OCI-LY7 (cell line): ENCODE measurements at regions not wholly inside any gene's neighbourhood (a gene's known extent, or its start where the extent isn't known, plus 50 kb on each side); places are given as distances from the start of the nearest gene placed in this dataset.

Experiments
- BruUV-seq: library from RNA; stranded (reverse); fragments of 400-500 nt; replicated peaks from 2 replicates; lab custom pipeline; 2021; lab: Mats Ljungman, UMichigan
- CTCF ChIA-PET: fragments of 300-600 bp; sonication (Branson Sonifier 250); formaldehyde crosslinking; loops from one replicate; lab custom pipeline; 2022; ENCODE audit warnings: antibody characterized with exemption; ENCODE audit not compliant: unreplicated experiment; lab: Charles Lee
- POLR2A ChIA-PET: fragments of 300-600 bp; sonication (Branson Sonifier 250); formaldehyde crosslinking; loops from one replicate; lab custom pipeline; 2022; ENCODE audit warnings: antibody characterized with exemption; lab: Charles Lee
- DNase-seq: peaks from one replicate; pipeline ENCODE4 v3.0.0-alpha.2; 2015; ENCODE audit warnings: low spot score
- H2AFZ ChIP-seq: fragments of 200-600 bp; sonication (generic), shearing (Covaris generic); 2 replicates; pipeline ENCODE4 v1.6.1; 2014; ENCODE audit warnings: mild to moderate bottlenecking, antibody characterized with exemption, low read length, moderate library complexity
- H3K27ac ChIP-seq: fragments of 200-600 bp; sonication (generic); 2 replicates; pipeline ENCODE4 v1.5.1; 2014; ENCODE audit warnings: mixed run types, low read depth, mild to moderate bottlenecking, moderate library complexity, low read length, inconsistent platforms; ENCODE audit not compliant: poor library complexity, severe bottlenecking
- H3K36me3 ChIP-seq: fragments of 200-600 bp; sonication (generic); 2 replicates; pipeline ENCODE4 v1.6.1; 2014; ENCODE audit warnings: mild to moderate bottlenecking, antibody characterized with exemption, low read length, moderate library complexity, mixed read lengths; ENCODE audit not compliant: insufficient read depth
- H3K4me1 ChIP-seq: fragments of 200-600 bp; sonication (generic); 2 replicates; pipeline ENCODE4 v1.5.1; 2014; ENCODE audit warnings: mild to moderate bottlenecking, low read length; ENCODE audit not compliant: insufficient read depth, poor library complexity, severe bottlenecking
- H3K4me2 ChIP-seq: fragments of 200-600 bp; sonication (generic); 2 replicates; pipeline ENCODE4 v1.6.1; 2014; ENCODE audit warnings: mild to moderate bottlenecking, low read length
- H3K4me3 ChIP-seq: fragments of 200-600 bp; sonication (generic); 2 replicates; pipeline ENCODE4 v1.5.1; 2014; ENCODE audit warnings: mild to moderate bottlenecking, low read depth, low read length; ENCODE audit not compliant: poor library complexity, severe bottlenecking
- H3K79me2 ChIP-seq: fragments of 200-600 bp; sonication (generic); 2 replicates; pipeline ENCODE4 v1.6.1; 2016; ENCODE audit warnings: low read depth, mild to moderate bottlenecking, low read length, moderate library complexity, mixed read lengths; ENCODE audit not compliant: insufficient read depth
- H3K9me2 ChIP-seq: fragments of 200-600 bp; sonication (generic); 2 replicates; pipeline ENCODE4 v1.6.1; 2016; ENCODE audit warnings: mild to moderate bottlenecking, low read length, mixed read lengths; ENCODE audit not compliant: insufficient read depth
- H3K9me3 ChIP-seq: fragments of 200-600 bp; sonication (generic); 2 replicates; pipeline ENCODE4 v1.6.1; 2014; ENCODE audit warnings: mild to moderate bottlenecking, mixed run types, low read length, mixed read lengths
- H4K20me1 ChIP-seq: fragments of 200-600 bp; sonication (generic); 2 replicates; pipeline ENCODE4 v1.6.1; 2014; ENCODE audit warnings: mild to moderate bottlenecking, antibody characterized with exemption, low read length, moderate library complexity, mixed read lengths; ENCODE audit not compliant: insufficient read depth
- CTCF ChIP-seq: fragments of 200-600 bp; sonication (generic); conservative IDR thresholded peaks from 2 replicates; pipeline ENCODE4 v1.5.1; 2014; ENCODE audit warnings: mild to moderate bottlenecking, antibody characterized with exemption, low read length, moderate library complexity, mixed read lengths
- EZH2phosphoT487 ChIP-seq: fragments of 200-600 bp; sonication (generic); IDR thresholded peaks from 2 replicates; pipeline ENCODE4 v1.6.1; 2018; ENCODE audit warnings: low read depth, borderline replicate concordance, mild to moderate bottlenecking, mixed run types, antibody characterized with exemption, low read length, moderate library complexity, mixed read lengths
- intact Hi-C: fragments of 100-400 bp; cut with micrococcal nuclease; formaldehyde crosslinking; loops from one replicate; pipeline ENCODE4 v1.10.0; 2022; ENCODE audit not compliant: unreplicated experiment

DNA sequence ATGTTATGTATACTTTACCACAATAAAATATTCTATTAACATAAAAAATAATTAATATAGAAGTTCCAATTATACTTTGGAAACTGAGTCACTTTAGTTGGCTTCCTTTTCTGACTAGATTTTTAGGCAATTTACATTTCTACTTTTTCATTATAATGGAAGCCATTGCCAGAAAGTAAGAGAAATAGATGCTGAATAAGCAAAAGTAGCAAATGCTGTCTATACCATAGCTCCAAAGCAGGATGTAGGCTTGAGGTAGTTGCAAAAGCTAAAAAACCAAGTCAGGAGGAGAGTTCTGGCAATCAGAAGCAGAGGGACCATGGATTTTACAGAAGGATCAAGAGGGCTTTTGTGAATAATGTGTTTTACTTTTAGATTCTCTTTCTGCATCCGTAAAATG, 262.4 kb upstream of the TMEM229A start:
- Histone ChIP-seq H2AFZ (no peak overlapping the region), H3K4me1 (no peaks in the 10 kb centered on the region), H4K20me1 (no peaks in the 10 kb centered on the region), H3K27ac (no peak overlapping the region), H3K79me2 (no peaks in the 10 kb centered on the region), H3K9me3 (no peaks in the 10 kb centered on the region), H3K9me2 (no peaks in the 10 kb centered on the region), H3K4me3 (no peak overlapping the region), H3K4me2 (no peak overlapping the region), H3K36me3 (no peaks in the 10 kb centered on the region)
- no TSS peak for BruUV-seq
- DNase-seq, result no peak
- TF ChIP-seq EZH2phosphoT487 (no peak), CTCF (no peak)
- CTCF ChIA-PET, result no interaction called here
- intact Hi-C loops, result no loop called here
- POLR2A ChIA-PET, result no interaction called here

DNA sequence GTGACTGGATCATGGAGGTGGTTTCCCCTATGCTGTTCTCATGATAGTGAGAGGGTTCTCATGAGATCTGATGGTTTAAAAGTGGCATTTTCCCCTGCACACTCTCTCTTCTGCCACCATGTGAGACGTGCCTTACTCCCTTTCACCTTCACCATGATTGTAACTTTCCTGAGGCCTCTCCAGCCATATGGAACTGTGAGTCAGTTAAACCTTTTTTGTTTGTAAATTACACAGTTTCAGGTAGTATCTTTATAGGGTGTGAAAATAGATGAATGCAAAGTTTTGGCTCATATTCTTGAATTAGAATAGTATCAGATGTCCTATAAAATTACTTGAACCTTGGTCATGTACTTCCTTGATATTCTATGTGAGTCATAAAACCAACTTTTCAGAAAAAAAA, 252.1 kb upstream of the TMEM229A start:
- DNase-seq, result no peak
- Histone ChIP-seq H3K9me3 (no peaks in the 10 kb centered on the region), H3K4me1 (no peaks in the 10 kb centered on the region), H3K79me2 (no peaks in the 10 kb centered on the region), H3K36me3 (no peaks in the 10 kb centered on the region), H3K27ac (no peak overlapping the region), H3K4me3 (no peak overlapping the region), H4K20me1 (no peaks in the 10 kb centered on the region), H2AFZ (no peak overlapping the region), H3K4me2 (no peak overlapping the region), H3K9me2 (no peaks in the 10 kb centered on the region)
- TF ChIP-seq CTCF (no peak), EZH2phosphoT487 (no peak)
- POLR2A ChIA-PET, result no interaction called here
- no TSS peak for BruUV-seq
- intact Hi-C loops, result no loop called here
- CTCF ChIA-PET, result no interaction called here

DNA sequence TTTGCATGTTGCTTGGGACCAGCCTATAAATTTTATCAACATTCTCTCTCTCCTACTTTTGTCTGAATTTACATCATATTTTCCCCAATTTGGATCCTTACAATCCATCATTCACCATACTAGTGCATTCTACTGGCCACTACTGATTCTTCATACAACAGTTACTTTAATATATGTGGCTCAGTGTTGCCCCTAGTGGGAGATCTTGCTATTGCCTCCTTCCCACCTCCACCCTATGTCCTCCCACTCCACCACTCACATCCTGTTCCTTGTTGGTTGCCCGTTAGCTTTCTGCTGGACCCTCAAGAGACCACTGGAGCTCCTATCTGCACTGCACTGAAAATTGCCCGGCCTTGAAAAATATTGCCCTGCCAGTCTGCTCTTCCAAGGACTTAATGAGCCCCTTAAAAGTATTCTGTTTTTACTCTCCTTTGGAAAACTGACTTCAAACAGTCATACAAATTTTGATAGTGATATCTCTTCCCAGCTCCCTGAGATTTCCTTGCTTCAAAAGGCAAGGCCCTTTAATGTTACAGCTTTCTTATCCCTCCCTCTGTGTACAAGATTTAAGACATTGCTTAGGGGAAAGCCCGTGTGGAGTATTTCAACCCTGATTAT, 243.2 kb upstream of the TMEM229A start:
- H3K4me3 ChIP-seq, result no peak overlapping the region
- H3K4me2 ChIP-seq, result no peak overlapping the region
- H2AFZ ChIP-seq, result no peak overlapping the region
- H3K9me3 ChIP-seq, result no peaks in the 10 kb centered on the region
- H4K20me1 ChIP-seq, result no peaks in the 10 kb centered on the region
- peak; percentile 33 for DNase-seq
- H3K79me2 ChIP-seq, result no peaks in the 10 kb centered on the region
- H3K36me3 ChIP-seq, result no peaks in the 10 kb centered on the region
- TF ChIP-seq CTCF (peak; percentile 79), EZH2phosphoT487 (no peak)
- H3K4me1 ChIP-seq, result no peaks in the 10 kb centered on the region
- H3K27ac ChIP-seq, result no peak overlapping the region
- no peaks in the 10 kb centered on the region for H3K9me2 ChIP-seq
- intact Hi-C loops, result no loop called here
- ChIA-PET CTCF (no interaction called here), POLR2A (interaction anchor here (0.5 to 0.6 kb wide), 2 partner anchors 456 to 1606 kb away, joined by 3 to 4 read pairs; no protein-coding TSS in a partner anchor)
- no TSS peak for BruUV-seq
